Small intestine (tissue), 7 donors: ENCODE measurements at regions not wholly inside any gene's neighbourhood (a gene's known extent, or its start where the extent isn't known, plus 50 kb on each side); places are given as distances from the start of the nearest gene placed in this dataset.

ENCODE experiments used
- DNase-seq, 2 donors: peaks; one replicate each; pipeline versions ENCODE4 v3.0.0 to v3.0.0-alpha.2; 2013
- FAIRE-seq: peaks from 2 replicates; lab custom pipeline; 2012; peaks lifted over from hg19 to GRCh38; lab: Jason Lieb, UNC
- H3K27ac ChIP-seq, 3 donors: one replicate each; pipeline ENCODE4 v1.5.1; 2013; ENCODE audit warnings: low read length in 2 of 3, mild to moderate bottlenecking in 2 of 3, control low read depth in 1 of 3, inconsistent platforms in 1 of 3, low read depth in 1 of 3, moderate library complexity in 1 of 3
- H3K27me3 ChIP-seq, 3 donors: one replicate each; pipeline ENCODE4 v1.6.1; 2013; ENCODE audit warnings: low read length in 3 of 3, inconsistent platforms in 1 of 3; ENCODE audit not compliant: control insufficient read depth in 3 of 3, insufficient read depth in 3 of 3
- H3K36me3 ChIP-seq, 3 donors: one replicate each; pipeline ENCODE4 v1.6.1; 2013; ENCODE audit warnings: low read length in 3 of 3, inconsistent platforms in 1 of 3, low read depth in 1 of 3, mild to moderate bottlenecking in 1 of 3, moderate library complexity in 1 of 3; ENCODE audit not compliant: control insufficient read depth in 3 of 3, insufficient read depth in 2 of 3
- H3K4me1 ChIP-seq, 3 donors: one replicate each; pipeline ENCODE4 v1.6.1; 2013; ENCODE audit warnings: low read length in 2 of 3, inconsistent platforms in 1 of 3, low read depth in 1 of 3, mild to moderate bottlenecking in 1 of 3, moderate library complexity in 1 of 3; ENCODE audit not compliant: control insufficient read depth in 3 of 3, insufficient read depth in 2 of 3
- H3K4me3 ChIP-seq, 3 donors: one replicate each; pipeline ENCODE4 v1.5.1; 2013; ENCODE audit warnings: low read length in 3 of 3, control low read depth in 1 of 3, inconsistent platforms in 1 of 3, low read depth in 1 of 3, mild to moderate bottlenecking in 1 of 3, moderate library complexity in 1 of 3
- H3K9me3 ChIP-seq, 2 donors: one replicate each; pipeline ENCODE4 v1.6.1; 2013; ENCODE audit warnings: low read depth in 1 of 2, low read length in 1 of 2; ENCODE audit not compliant: control insufficient read depth in 2 of 2, insufficient read depth in 1 of 2
- WGBS, 3 donors: extraction: QIAGEN DNeasy Blood & Tissue Kit; methylation state at CpG; one replicate each; pipeline ENCODE4 v1.1.7; 2013; 5-methylcytosine and 5-hydroxymethylcytosine counted together
- donor health status: healthy with polysubstance abuse.
- donor health status: control.
- donor health status: control.
- donor health status: Bipolar disorder and iron deficiency.
- donor health status: healthy.

- Histone ChIP-seq H3K4me1 (peaks cover 0 to 5% (median 4%) of the 10 kb centered on the region in 3 donors), H3K27ac (peak overlapping the region in 1 of 3 donors; percentile 94), H3K4me3 (no peak overlapping the region), H3K36me3 (no peaks in the 10 kb centered on the region), H3K27me3 (no peaks in the 10 kb centered on the region), H3K9me3 (no peaks in the 10 kb centered on the region)
- 76 to 83% (median 81%) methylated on average over 7 of the region's 7 CpGs for whole genome bisulfite sequencing, 3 donors
- DNase-seq (no peak), FAIRE-seq (no peak)
Measured at GRCh38 chrX:65600106-65600505, 65.5 kb upstream of the LAS1L start.

DNA sequence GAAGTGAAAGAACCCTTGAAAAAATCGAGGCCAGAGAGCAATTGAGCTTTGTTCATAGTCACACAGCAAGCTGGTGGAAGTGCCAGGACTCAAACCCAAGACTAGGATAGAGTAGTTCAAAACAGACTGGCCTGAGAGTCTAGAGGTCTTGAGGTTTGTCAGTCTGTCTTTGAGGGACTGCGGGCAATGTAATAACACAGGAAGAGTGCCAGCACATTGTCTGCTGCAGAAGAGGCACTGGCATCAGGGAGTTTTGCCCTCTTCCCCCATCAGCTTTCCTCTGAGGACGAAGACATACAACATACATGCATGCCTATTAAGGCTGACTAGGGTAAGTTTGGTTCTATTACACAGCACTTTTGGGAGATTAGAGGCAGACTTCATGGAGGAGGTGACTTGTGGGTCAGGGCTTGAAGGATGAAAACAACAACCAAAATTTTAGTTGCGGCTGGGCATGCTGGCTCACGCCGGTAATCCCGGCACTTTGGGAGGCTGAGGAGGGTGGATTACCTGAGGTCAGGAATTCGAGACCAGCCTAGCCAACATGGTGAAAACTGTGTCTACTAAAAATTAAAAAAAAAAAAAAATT lies 64.1 kb upstream of the LAS1L start:
- 72 to 86% (median 77%) methylated on average over 8 of the region's 8 CpGs for WGBS, 3 donors
- FAIRE-seq: no peak

GRCh38 chrX:65596270-65597034 lies 61.9 kb upstream of the LAS1L start:
- Histone ChIP-seq H3K9me3 (no peaks in the 10 kb centered on the region), H3K27me3 (no peaks in the 10 kb centered on the region), H3K36me3 (no peaks in the 10 kb centered on the region), H3K27ac (peak overlapping the region in 2 of 3 donors; percentile 34 to 80), H3K4me3 (no peak overlapping the region), H3K4me1 (peaks cover 0 to 5% (median 4%) of the 10 kb centered on the region in 3 donors)
- DNase-seq (peak in 1 of 2 donors; percentile 45), FAIRE-seq (no peak)
- WGBS, 3 donors: 31 to 65% (median 64%) methylated on average over 2 of the region's 2 CpGs

More for the DNA sequence above, 64.1 kb upstream of the LAS1L start:
- DNase-seq: no peak
- Histone ChIP-seq H3K9me3 (no peaks in the 10 kb centered on the region), H3K36me3 (no peaks in the 10 kb centered on the region), H3K4me3 (no peak overlapping the region), H3K27me3 (no peaks in the 10 kb centered on the region), H3K4me1 (peaks cover 0 to 5% (median 4%) of the 10 kb centered on the region in 3 donors), H3K27ac (peak overlapping the region in 1 of 3 donors; percentile 27)

DNA sequence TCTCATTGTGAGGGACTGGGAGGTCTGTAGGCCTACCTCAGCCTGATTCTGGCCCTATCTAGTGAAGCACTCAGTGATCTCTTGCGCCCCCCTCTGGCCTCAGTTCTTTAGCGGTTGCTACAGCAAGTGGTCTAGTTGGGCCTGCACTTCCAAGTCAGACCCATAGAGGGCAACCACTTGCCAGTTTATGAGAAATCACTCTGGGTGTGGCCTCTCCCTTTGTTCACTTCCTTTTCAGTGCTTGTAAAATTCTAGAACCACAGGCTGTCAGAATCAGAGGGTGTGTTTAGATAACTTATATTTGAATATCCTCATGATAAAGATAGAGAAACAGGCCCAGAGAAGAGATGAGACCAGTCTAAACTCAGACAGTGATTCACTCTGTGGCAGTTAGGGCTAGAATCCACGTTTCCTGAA lies 60.9 kb upstream of the LAS1L start:
- FAIRE-seq: no peak
- Histone ChIP-seq H3K27me3 (no peaks in the 10 kb centered on the region), H3K9me3 (no peaks in the 10 kb centered on the region), H3K4me1 (peaks cover 0 to 5% (median 0%) of the 10 kb centered on the region in 3 donors), H3K4me3 (no peak overlapping the region), H3K27ac (peak overlapping the region in 2 of 3 donors; percentile 41 to 80), H3K36me3 (no peaks in the 10 kb centered on the region)
- peak; percentile 82 to 86 for DNase-seq
- WGBS, 3 donors: 2 to 9% (median 2%) methylated on average over 3 of the region's 3 CpGs

GRCh38 chrX:65591206-65591605 lies 56.6 kb upstream of the LAS1L start:
- Histone ChIP-seq H3K9me3 (no peaks in the 10 kb centered on the region), H3K36me3 (no peaks in the 10 kb centered on the region), H3K4me1 (peaks cover 0 to 5% (median 0%) of the 10 kb centered on the region in 3 donors), H3K4me3 (no peak overlapping the region), H3K27me3 (no peaks in the 10 kb centered on the region), H3K27ac (no peak overlapping the region)
- 70 to 94% (median 86%) methylated on average over 1 to 2 of the region's 2 CpGs for WGBS, 3 donors
- DNase-seq (no peak), FAIRE-seq (no peak)

DNA sequence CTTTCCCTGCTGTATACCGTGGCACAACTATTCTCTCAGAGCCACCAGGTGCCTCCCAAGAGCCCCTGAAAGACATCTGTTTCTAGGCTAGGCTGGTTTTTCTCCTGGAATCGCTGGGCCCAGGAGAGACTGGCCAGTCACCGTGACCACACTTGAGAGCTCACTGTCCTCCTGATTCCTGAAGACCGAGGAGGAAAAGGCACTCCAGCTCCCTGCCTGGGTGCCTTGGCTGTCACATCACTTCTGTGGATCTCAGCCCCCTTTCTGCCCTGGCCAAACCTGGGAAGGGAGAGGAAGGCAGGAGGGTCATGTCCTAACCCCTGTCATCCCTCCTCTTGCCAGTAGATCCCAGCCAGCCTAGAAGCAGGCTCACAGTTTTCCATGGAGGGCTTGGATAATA lies 54.7 kb upstream of the LAS1L start:
- Histone ChIP-seq H3K27me3 (no peaks in the 10 kb centered on the region), H3K36me3 (no peaks in the 10 kb centered on the region), H3K4me3 (no peak overlapping the region), H3K9me3 (no peaks in the 10 kb centered on the region), H3K27ac (no peak overlapping the region), H3K4me1 (no peaks in the 10 kb centered on the region)
- no peak for FAIRE-seq
- DNase-seq: no peak
- WGBS, 3 donors: 63 to 77% (median 75%) methylated on average over 4 of the region's 4 CpGs

GRCh38 chrX:65588795-65589194 lies 54.2 kb upstream of the LAS1L start:
- WGBS, 3 donors: 61 to 86% (median 67%) methylated on average over 1 of the region's 1 CpG

GRCh38 chrX:65587616-65588526 lies 53.3 kb upstream of the LAS1L start:
- Histone ChIP-seq H3K4me3 (no peak overlapping the region), H3K27me3 (no peaks in the 10 kb centered on the region), H3K36me3 (no peaks in the 10 kb centered on the region), H3K4me1 (no peaks in the 10 kb centered on the region), H3K9me3 (no peaks in the 10 kb centered on the region), H3K27ac (peak overlapping the region in 1 of 3 donors; percentile 31)
- DNase-seq (peak; percentile 8 to 9), FAIRE-seq (no peak)
- 16 to 45% (median 17%) methylated on average over 4 to 6 of the region's 10 CpGs for WGBS, 3 donors

More at GRCh38 chrX:65588795-65589194, 54.2 kb upstream of the LAS1L start:
- H3K4me1 ChIP-seq: no peaks in the 10 kb centered on the region
- DNase-seq (no peak), FAIRE-seq (no peak)
- H3K27ac ChIP-seq: no peak overlapping the region
- H3K27me3 ChIP-seq: no peaks in the 10 kb centered on the region
- no peaks in the 10 kb centered on the region for H3K36me3 ChIP-seq
- no peaks in the 10 kb centered on the region for H3K9me3 ChIP-seq
- H3K4me3 ChIP-seq: no peak overlapping the region
